NCI-H1092 treated with DMSO at 0.1 percent for 48 hours (cell line): ENCODE measurements at regions not wholly inside any gene's neighbourhood (a gene's known extent, or its start where the extent isn't known, plus 50 kb on each side); places are given as distances from the start of the nearest gene placed in this dataset.

Source experiments
- DNase-seq: peaks from one replicate; lab custom pipeline; 2025; lab: John Stamatoyannopoulos, UW

DNA sequence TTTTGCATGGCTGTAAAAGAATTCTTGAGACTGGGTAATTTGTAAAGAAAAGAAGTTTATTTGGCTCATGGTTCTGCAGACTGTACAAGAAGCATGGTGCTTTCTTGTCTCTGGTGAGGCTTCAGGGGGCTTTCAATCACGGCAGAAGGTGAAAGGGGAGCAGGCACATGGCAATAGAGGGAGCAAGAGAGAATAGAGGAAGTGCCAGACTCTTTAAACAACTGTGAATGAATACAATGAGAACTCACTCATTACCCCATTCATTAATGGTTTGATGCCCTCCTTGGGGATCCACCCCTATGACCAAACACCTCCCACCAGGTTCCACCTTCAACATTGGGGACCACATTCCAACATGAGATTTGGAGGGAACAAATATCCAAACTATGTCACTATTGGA is 463.5 kb downstream of the MTX2 start:
- no peak for DNase-seq

DNA sequence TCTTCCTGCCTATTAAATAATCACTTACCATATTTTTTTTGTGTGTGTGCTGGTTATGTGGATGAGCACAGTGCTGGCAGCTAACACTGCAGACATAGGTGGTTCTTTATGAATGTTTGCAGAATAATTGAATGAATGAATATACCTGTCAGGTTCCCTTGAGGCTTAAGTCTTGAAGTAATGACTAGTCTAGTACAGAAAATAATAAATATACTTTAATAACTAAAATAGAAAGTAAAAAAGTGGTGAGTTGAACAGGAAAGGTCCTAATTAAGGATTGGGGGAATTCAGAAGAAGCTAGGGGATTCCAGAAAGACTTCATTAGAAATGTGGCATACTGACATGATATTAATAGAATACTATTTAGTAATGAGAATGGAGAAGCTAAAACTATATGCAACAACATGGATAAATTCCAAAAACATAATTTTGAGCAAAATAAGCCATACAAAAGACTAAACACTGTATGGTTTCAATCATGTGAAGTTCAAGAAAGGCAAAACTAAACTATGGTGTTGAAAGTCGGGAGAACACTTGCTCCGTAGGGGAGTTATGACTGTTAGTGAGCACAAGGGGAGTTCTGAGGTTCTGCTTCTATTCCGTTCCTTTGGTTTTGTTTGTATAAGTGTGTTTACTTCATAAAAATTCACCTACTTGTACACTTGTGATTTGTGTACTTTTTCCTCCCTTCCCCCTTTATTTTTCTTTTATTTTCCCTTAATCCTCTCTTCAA is 464.6 kb downstream of the MTX2 start:
- DNase-seq = no peak

DNA sequence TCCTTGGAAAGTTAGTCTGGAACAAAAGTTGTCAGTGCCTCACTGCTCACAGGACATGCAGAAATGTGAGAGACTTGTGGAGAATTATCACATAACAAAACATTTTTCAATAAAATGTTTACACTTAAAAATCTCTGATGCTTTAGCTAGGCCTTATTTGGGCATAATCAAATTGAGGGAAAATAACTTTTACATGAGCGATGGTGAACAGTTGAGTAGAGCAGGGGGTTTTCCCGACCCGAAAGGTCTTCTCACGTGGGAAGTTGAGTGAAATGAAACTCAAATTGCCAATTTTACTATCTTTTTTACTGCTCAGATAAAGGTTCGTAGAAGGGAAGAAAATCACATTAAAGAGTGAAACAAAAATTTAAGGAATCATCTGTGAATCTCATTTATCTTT is 465.6 kb downstream of the MTX2 start:
- DNase-seq = no peak

DNA sequence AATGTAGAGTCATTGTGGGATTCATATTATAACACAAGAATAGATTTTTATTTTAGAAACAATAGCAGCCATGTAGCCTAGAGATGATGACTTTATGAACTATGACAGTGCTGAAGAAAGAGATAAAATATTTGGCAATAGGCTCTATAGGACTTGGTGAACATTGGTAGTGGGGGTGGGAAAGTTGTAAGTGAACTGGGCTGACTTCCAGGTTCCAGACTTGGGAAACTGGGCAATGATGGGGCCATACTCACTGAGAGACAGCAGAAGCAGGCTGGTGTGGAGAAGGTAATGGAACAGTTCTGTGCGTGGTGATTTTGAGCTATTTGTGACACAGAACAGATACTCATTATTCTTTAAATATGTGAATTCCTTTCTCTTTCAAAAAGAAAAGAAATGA is 470.3 kb upstream of the HNRNPA3 start:
- no peak for DNase-seq

DNA sequence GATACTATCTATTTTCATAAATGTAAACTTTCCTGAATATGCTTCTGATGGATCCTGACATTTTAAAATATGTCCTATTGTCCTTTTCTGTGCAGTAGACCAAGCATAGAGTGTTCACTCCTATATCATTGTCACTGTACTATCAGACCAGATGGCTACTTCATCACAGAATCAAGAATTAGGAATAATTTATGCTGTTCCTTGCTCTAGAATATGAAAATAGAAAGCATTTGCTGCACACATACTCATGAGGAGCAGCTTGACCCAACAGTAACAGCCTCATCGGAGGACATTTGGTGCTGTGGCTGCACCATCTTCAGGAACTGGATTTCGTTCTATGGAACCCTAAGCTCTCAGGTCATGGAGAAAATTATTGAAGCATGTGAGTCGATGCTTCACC is 468.9 kb upstream of the HNRNPA3 start:
- DNase-seq = no peak

DNA sequence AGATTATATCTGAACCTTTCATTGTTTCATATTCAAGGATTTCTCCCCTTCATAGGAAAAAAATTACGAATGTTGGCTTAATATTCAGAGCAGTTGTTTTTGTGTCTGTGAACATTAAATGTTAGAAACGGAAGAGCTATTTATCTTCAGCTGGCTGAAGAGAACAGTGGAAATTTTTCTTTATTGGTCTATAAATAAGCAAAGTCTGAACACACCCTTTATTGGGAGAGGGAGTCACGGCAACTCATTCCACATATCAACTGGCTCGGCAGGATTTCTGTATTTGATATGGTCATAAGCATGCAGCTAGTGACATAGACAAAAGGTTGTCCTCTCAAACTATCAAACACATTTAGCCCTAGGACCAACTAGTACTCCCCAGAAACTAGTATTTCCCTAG is 468.4 kb upstream of the HNRNPA3 start:
- no peak for DNase-seq

DNA sequence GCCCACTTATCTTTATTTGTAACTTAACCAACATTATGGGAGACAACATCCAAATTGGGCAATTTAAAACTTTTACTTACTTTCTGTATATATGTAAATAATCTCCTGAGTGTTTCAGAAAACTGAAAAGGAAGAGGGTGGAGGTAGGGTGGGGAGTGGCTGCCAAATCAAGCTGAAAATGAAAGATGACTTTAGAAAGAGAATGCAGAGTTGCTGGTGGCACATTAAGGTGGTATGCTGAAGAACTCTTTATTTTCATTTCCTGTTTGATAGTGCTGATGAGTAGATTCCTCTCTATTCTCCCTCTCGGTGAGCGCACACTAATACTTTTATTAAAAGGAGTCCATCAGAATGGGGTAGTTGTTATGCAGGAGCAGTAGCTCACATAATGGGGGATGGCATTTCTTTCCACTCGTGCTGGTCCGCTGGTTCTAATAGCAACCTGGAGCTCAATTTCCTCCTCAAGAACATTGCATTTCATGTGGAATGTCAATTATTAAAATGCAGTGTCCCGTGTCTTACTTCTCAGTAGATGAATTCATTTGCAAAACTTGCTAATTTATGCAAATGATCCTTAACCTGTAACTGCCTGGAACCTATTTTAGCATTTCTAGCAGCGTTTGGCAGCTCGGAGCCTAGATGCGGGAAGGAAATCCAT is 466.9 kb upstream of the HNRNPA3 start:
- no peak for DNase-seq

DNA sequence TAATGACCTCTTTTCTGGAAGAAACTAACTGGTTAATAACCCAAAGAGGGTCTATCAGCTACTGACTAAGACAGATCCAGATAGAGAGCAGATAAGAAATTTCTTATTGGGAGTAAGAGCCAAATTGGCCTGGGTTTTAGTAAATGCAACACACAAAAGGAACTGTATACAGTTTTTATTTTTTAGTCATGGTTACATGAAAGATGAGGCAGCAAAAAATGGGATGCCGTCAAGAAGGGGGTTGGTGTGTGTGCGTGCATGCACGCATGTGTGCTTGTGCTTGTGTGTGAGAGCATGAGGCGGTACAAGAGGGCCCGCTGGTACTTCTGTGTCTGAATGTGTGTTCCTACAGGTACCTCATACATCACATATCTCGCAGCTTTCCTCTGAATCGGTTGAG is 466.2 kb upstream of the HNRNPA3 start:
- no peak for DNase-seq

DNA sequence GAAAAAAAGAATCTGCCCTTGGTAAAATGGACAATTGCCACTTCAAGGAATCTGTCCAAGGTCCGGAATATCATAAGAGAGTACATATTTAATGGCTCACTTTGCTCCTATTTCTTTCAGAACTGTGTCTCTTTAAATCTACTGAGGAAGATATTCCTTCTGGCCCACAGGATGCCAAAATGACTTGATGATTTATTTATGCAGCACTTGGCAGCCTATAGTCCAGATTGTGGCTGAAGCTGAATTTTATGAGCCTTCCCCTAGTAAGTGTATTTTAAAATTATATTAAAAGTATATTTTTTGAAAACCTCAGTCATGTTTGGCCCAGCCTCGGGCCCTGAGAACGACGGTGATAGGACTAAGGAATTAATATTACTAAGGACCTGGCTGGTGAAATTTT is 465.1 kb upstream of the HNRNPA3 start:
- DNase-seq = no peak

DNA sequence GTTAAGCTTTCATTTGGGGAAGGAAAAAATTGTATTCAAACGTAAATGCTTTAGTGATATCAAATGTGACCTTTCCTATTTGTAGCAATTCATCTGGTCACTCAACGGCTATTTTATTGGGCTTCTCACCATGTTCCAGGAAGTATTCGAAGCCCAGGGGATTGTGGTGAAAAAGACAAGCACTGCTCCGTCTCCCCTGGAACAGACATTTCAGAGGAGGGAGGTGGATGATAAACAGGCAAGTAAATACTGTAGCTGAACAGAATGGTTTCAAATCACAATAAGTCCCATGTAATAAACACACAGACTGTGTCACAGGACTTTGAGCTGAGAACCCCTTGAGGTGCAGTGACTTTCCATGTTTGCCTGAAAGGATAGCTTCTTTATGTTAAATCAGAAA is 464.7 kb upstream of the HNRNPA3 start:
- no peak for DNase-seq

DNA sequence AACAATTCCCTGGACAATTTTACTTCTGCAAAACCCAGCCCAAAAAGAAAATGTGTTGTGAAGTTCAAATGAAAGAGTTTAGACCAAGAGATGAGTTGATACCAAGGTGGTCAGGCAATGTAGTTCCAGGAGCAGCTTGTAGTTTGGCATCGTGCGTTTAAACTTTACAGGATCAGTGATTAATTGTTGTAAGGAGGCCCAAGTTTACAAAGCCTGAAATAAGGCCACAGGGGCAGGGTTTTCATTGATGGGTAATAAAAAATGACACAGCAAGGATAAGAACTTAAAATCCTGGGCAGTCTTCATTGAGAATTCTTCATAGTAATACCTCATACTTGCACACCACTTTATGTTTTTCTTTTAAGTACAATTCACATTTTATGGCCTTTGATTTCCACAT is 463.9 kb upstream of the HNRNPA3 start:
- DNase-seq = no peak

DNA sequence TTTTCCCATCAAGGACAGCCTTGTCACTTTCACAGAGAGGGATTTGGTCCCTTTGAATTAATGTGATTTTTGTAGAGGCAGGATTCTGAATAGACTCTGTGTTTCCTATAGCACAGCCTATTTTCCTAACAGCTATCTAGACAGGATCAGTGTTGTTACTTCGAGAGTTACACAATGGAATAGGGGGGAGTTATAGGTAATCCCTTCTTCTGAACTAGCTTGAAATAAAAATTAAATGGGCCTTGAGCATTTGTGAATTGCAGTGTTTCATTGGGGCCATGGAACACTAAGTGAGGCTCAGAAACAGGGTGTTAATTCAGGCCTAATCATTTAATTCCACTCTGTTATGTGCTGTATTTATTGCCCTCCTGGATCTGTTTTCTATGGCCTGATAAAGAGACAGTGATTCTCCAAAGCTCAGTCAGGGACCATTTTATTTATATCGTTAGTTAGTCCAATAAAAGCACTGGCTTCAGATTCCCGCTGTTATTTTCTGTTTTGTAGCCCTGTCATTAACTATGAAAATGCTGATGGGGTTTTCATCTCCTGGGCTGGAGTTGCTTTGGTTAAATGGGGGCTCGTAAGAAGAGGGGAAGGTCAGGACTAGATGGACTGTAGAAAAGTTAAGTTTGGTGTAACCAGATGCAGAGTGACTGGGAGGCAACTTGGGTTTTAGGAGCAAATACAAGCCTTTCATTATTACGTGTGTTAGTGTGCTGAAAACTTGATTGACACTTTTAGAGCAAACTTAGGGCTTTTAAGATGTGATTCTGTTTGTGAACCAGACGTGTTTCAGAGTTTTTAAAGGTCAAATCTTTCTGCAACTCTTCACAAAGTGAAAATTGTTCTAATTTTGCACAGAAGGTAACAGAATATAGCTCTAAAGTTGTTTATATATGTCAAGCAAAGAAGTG is 461.0 kb upstream of the HNRNPA3 start:
- no peak for DNase-seq

DNA sequence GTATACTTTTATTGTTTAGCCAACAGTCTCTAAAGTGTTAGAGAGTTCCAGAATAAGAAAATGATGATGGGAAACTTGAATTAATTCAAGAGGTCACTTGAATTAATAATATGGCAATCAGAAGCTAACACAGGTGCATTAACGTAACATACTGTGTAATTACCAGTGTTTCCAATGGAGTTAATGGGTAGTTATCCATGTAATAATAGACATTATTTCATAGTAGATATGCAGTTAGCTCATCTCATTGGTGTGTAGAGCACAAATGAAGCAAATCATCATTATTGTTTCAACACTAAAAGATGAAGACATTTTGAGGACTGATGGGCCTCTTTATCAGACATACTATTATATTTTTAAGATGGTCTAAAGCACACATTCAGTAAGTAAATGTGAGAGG is 460.3 kb upstream of the HNRNPA3 start:
- no peak for DNase-seq

DNA sequence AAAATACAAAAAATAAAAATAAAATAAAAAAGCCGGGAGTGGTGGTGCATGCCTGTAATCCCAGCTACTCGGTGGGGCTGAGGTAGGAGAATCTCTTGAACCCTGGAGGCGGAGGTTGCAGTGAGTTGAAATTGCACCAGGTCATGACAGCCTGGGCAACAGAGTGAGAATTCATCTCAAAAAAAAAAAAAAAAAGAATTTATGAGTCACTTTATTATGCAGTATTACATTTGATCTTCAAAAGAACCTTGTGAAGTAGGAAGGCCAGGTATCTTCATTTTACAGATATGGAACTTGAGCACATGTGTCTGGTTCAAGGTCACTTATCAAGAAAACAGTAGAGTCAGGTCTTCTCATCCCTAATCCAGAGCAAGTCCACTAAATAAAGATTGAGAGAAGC is 459.4 kb upstream of the HNRNPA3 start:
- DNase-seq = no peak

DNA sequence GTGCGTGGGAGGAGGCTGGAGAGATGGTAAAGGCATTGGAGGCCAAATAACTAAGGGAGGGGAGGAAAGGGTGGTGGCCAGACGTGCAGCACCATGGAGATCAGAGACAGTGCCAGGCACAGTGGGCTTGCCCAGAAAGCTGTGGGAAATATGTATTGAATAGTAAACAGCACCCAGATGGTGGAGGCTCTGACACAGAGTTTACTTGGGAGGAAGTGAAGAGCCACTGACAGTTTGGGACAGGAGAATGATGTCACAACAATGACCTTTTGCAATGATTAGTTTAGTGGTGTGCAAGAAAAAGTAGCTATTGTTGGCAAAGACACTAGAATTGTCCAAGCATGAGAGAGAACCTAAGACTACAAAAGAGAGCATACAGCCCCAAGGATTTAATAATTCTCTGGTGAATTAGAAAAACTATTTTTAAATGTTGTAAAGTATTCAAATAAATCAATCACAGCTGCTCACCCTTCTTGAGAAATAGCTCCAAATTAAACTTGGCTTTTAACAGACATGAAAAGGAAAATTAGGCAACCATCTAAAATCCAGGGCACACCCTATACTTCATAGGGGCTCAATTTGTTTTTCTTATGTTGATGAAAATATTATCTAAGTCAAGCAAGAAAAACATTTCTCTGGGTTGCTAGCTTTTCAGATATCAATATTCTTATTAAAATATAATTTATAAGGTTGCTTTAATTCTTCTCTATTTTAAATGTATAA is 458.7 kb upstream of the HNRNPA3 start:
- no peak for DNase-seq

DNA sequence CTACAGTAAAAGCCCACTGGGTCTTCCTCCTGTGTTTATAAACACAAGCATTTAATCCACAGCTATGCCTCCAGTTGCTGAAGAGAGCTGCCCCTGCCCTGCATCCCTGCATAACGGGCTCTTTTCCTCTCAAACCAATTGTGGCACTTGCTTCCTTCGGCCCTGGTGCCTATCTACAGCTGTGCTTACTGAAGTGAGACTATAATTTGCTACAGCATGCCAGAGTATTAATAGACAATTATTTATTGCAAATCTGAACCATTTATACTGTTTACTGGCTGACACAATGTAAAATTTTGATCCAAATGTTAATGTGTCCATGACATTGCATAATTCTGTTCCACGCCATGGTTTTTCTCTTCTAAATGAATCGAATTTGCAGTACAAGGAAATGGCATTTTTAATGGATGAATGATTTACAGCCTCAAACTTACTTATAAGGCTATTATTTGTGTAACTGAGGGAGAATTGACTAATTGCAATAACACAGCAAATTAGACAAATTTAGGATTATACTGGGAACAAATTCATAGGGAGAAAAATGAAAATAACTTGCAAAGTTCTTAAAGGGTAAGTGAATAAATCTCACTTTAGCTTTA is 457.0 kb upstream of the HNRNPA3 start:
- no peak for DNase-seq

DNA sequence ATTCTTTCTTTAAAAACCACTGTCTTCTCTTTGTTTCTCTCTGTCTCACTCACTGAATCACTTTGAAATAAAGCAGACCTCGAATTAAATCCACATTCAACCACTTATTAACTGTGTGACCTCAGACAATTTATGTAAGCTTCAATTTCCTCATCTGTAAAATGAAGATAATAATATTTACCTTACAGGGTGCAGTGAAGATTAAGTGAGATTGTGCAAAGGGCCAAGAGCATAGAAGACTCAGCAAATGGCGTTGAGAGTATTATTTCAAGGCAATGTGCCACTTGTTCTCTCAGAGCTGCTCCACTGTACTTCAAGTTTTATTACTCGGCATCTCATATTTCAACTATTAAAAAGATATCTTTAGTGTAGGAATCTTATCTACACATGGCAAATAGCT is 454.2 kb upstream of the HNRNPA3 start:
- DNase-seq = no peak

DNA sequence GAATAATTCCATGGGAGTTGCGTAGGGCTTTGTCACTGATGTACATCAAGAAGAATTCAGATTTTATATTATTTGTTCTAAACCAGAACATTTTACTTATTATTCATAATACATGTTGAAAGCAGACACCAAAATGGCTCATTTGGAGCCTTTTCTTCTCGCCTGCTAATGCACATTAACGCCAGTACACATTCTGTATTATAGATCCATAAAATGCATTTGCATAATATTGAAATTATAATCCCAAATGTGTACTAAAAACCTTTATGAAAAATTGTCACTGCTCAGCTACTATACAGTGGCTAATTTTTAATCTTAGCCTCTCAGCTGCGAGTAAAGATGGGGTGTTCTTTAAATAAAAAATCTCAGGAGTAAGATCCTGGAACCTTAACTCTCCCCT is 452.2 kb upstream of the HNRNPA3 start:
- DNase-seq = no peak

DNA sequence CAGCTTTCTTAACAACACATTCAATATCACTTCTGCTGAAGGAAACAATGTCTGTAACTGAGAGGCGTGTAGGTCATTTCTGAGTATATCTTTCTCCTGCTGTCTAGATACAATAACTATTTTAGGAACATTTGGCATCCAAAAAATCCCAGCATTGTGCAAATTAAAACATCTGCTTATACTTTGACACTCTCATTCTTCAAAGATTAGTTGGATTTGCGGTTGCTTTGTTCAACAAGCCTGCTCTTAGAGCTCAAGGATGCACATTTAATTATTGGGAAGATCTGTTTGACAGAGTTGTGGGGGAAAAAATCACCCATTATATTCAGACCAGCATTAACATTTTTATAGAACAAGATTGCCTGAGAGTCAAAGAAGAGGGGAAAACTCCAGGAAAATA is 449.5 kb upstream of the HNRNPA3 start:
- DNase-seq = no peak

DNA sequence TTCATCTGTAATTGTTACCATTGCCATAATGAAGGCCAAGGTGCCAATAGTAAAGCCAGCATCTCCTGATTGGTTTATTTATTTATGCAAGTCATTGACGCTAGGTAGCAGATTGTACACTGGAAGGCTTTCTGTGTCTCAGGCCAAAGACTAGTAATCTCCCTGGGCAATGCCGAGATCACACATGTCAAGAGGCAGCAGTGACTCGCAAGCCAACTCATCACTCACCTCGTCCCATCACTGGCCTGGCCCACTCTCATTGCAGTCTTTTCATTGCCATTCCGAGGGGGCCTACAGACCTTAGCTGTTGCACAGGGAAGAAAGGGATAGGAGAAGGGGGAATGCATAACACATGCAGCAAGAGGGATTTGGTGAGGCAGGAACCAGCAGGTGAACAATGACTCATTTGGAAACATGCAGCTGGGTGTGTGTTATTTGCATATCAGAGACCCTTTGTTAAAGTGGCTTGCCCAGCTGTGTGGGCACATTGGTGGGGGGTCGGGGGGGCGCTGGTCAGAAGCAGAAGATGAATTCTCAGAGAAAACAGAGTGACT is 448.7 kb upstream of the HNRNPA3 start:
- DNase-seq = no peak

DNA sequence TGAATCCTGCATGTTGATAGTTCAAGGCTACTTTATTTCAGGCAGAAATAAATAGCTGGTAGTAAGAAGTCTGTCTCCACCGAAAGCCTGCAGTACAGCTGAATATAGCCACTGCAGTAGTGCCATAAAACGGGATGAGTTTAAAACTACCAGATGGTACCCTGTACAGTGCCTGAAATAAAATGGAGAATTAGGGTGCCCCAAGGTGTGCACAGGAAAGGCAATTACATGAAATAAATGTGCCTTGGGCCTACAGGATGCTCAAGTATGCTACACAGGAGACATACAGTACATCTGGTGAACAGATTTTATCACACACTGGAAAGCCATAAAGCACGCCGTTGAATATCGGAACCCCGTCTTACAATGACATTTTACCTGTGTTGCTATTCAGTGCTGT is 447.7 kb upstream of the HNRNPA3 start:
- DNase-seq = no peak

DNA sequence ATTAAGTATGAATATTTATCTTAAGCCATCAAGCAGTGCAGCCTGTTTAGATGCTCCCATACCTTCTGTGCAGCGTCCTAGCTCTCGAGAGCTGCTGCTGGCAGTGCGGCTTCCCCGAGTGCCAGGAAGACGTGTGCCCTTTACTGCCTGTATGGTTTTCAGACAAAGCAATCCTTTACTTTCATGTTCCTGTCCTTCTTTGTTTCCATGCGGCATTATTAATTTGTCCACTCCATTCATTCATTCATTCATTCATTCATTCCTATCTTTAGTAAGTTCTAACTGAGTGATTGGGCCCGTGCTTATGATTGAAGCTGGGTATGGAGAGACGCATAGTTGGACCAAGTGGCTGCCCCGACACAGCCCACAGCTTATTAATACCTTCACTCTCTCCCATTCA is 446.6 kb upstream of the HNRNPA3 start:
- no peak for DNase-seq
